ENCODE measurements at regions not wholly inside any gene's neighbourhood (a gene's known extent, or its start where the extent isn't known, plus 50 kb on each side); places are given as distances from the start of the nearest gene placed in this dataset.

GRCh38 chr13:89862011-89862690, 1485.3 kb upstream of the MIR17HG start:
- TF ChIP-seq ZNF274 (IDR thresholded peaks at IDR 0.05; ENCODE audit: low read depth, low read length) (no peak), YY1 (IDR thresholded peaks at IDR 0.05; ENCODE audit: insufficient read depth, insufficient read length) (no peak)
